ENCODE measurements at regions not wholly inside any gene's neighbourhood (a gene's known extent, or its start where the extent isn't known, plus 50 kb on each side); places are given as distances from the start of the nearest gene placed in this dataset.

- no peak for TF ChIP-seq CTCF (IDR thresholded peaks at IDR 0.05; ENCODE audit: insufficient read depth, low read depth, low read length, missing control alignments)
- DNase-seq (ENCODE audit: low read depth), result no peak
- no peak overlapping the region for H3K4me3 ChIP-seq (ENCODE audit: low read length)
Observed at GRCh38 chr4:157776930-157777528, 395.8 kb downstream of the GASK1B start.

- H3K4me3 ChIP-seq (ENCODE audit: low read length), result no peak overlapping the region
- DNase-seq (ENCODE audit: low read depth), result no peak
- TF ChIP-seq CTCF (IDR thresholded peaks at IDR 0.05; ENCODE audit: insufficient read depth, low read depth, low read length, missing control alignments), result no peak
Observed at GRCh38 chr4:157775971-157776370, 396.9 kb downstream of the GASK1B start.

- H3K4me3 ChIP-seq (ENCODE audit: low read length), result no peak overlapping the region
- TF ChIP-seq CTCF (IDR thresholded peaks at IDR 0.05; ENCODE audit: insufficient read depth, low read depth, low read length, missing control alignments), result no peak
- no peak for DNase-seq (ENCODE audit: low read depth)
Observed at GRCh38 chr4:157772907-157773306, 399.9 kb downstream of the GASK1B start.

- DNase-seq (ENCODE audit: low read depth), result no peak
- no peak for TF ChIP-seq CTCF (IDR thresholded peaks at IDR 0.05; ENCODE audit: insufficient read depth, low read depth, low read length, missing control alignments)
- no peak overlapping the region for H3K4me3 ChIP-seq (ENCODE audit: low read length)
Observed at GRCh38 chr4:157768419-157768818, 404.4 kb downstream of the GASK1B start.

GRCh38 chr4:157763490-157763889, 409.3 kb downstream of the GASK1B start:
- H3K4me3 ChIP-seq (ENCODE audit: low read length), result no peak overlapping the region
- no peak for DNase-seq (ENCODE audit: low read depth)
- TF ChIP-seq CTCF (IDR thresholded peaks at IDR 0.05; ENCODE audit: insufficient read depth, low read depth, low read length, missing control alignments), result no peak

GRCh38 chr4:157754410-157754809, 418.4 kb downstream of the GASK1B start:
- no peak for DNase-seq (ENCODE audit: low read depth)
- H3K4me3 ChIP-seq (ENCODE audit: low read length), result no peak overlapping the region
- no peak for TF ChIP-seq CTCF (IDR thresholded peaks at IDR 0.05; ENCODE audit: insufficient read depth, low read depth, low read length, missing control alignments)

- H3K4me3 ChIP-seq (ENCODE audit: low read length), result no peak overlapping the region
- no peak for TF ChIP-seq CTCF (IDR thresholded peaks at IDR 0.05; ENCODE audit: insufficient read depth, low read depth, low read length, missing control alignments)
- no peak for DNase-seq (ENCODE audit: low read depth)
Observed at GRCh38 chr4:157751631-157752030, 421.2 kb downstream of the GASK1B start.
